ENCODE measurements at regions not wholly inside any gene's neighbourhood (a gene's known extent, or its start where the extent isn't known, plus 50 kb on each side); places are given as distances from the start of the nearest gene placed in this dataset.

- in situ Hi-C loops (cut with MboI; ENCODE audit: low sequenced_read_pairs): no loop called here
- POLR2A ChIA-PET (ENCODE audit: unreplicated experiment): no interaction called here
- 0 out of 2 replicates have a peak, but pooled peaks cover 2% of the 10 kb centered on the region for H3K9me3 ChIP-seq (ENCODE audit: control insufficient read depth, insufficient read depth, low read length)
These were observed 216.7 kb upstream of the RNF32 start for GRCh38 chr7:156423876-156424275.

More at GRCh38 chr7:156423876-156424275, 216.7 kb upstream of the RNF32 start:
- Histone ChIP-seq H3K4me2 (ENCODE audit: low read depth, low read length) (no peak overlapping the region), H3K9me1 (ENCODE audit: insufficient read depth, low read length) (no peaks in the 10 kb centered on the region), H3K14ac (replicated peaks; ENCODE audit: low read depth, low read length) (no peak overlapping the region), H3K27me3 (ENCODE audit: control insufficient read depth, insufficient read depth, low read length) (no peaks in the 10 kb centered on the region), H3K23ac (ENCODE audit: low read depth, low read length) (no peak overlapping the region), H2AFZ (replicated peaks; ENCODE audit: low read length, poor library complexity) (no peak overlapping the region), H3K36me3 (ENCODE audit: control insufficient read depth, insufficient read depth, low read length) (no peaks in the 10 kb centered on the region), H4K20me1 (ENCODE audit: insufficient read depth, low read length) (no peaks in the 10 kb centered on the region), H2AK9ac (replicated peaks; ENCODE audit: low read depth, low read length, poor library complexity) (no peak overlapping the region), H3K27ac (ENCODE audit: insufficient read depth, low read length) (no peak overlapping the region), H4K5ac (ENCODE audit: low read depth, low read length) (no peak overlapping the region), H4K8ac (ENCODE audit: low read depth in 2 of 2, low read length in 2 of 2) (no peak overlapping the region), H2BK20ac (ENCODE audit: low read depth, low read length) (no peak overlapping the region), H2AK5ac (ENCODE audit: low read depth, low read length) (no peak overlapping the region), H3K4me1 (ENCODE audit: control insufficient read depth, insufficient read depth, low read length) (no peaks in the 10 kb centered on the region), H2BK120ac (ENCODE audit: low read depth, low read length) (no peak overlapping the region), H2BK15ac (ENCODE audit: low read depth, low read length) (no peak overlapping the region), H3K9ac (ENCODE audit: low read depth, low read length) (no peak overlapping the region), H3K56ac (ENCODE audit: extremely low read depth, insufficient read depth, low read length) (no peak overlapping the region), H3K18ac (ENCODE audit: low read depth, low read length) (no peak overlapping the region), H2BK5ac (ENCODE audit: low read depth, low read length, poor library complexity, severe bottlenecking) (no peak overlapping the region), H3K4ac (ENCODE audit: low read depth, low read length) (no peak overlapping the region), H4K91ac (ENCODE audit: insufficient read depth, low read depth, low read length) (no peak overlapping the region), H3K79me1 (ENCODE audit: low read depth in 1 of 2, low read length in 2 of 2) (no peaks in the 10 kb centered on the region), H3K4me3 (ENCODE audit: insufficient read depth, low read depth, low read length) (no peak overlapping the region)
- intact Hi-C loops (cut with micrococcal nuclease): no loop called here
- CTCF ChIA-PET: no interaction called here
- DNase-seq (no peak), ATAC-seq (ENCODE audit: low read depth) (no peak)
- no peak for TF ChIP-seq FOS (IDR thresholded peaks at IDR 0.05; ENCODE audit: low read depth, low read length)
- TF ChIP-seq MAFK (IDR thresholded peaks at IDR 0.05; ENCODE audit: low read depth, low read length): no peak
- TF ChIP-seq, protein P1, sequence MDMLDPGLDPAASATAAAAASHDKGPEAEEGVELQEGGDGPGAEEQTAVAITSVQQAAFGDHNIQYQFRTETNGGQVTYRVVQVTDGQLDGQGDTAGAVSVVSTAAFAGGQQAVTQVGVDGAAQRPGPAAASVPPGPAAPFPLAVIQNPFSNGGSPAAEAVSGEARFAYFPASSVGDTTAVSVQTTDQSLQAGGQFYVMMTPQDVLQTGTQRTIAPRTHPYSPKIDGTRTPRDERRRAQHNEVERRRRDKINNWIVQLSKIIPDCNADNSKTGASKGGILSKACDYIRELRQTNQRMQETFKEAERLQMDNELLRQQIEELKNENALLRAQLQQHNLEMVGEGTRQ (IDR thresholded peaks at IDR 0.05; ENCODE audit: low read depth, low read length): no peak
- TF ChIP-seq CEBPB (IDR thresholded peaks at IDR 0.05; ENCODE audit: low read depth, low read length): no peak
- no TSS peak for BruUV-seq (replicated peaks)
- dilution Hi-C loops (cut with HindIII; ENCODE audit: low sequenced_read_pairs, unreplicated experiment): no loop called here
